ENCODE measurements at regions not wholly inside any gene's neighbourhood (a gene's known extent, or its start where the extent isn't known, plus 50 kb on each side); places are given as distances from the start of the nearest gene placed in this dataset.

GRCh38 chr1:70495370-70495769, 84.3 kb downstream of the CTH start:
- TF ChIP-seq CTCF (IDR thresholded peaks at IDR 0.05) (no peak), POLR2A (IDR thresholded peaks at IDR 0.05) (no peak)
